Astrocyte (in vitro differentiated cells and primary cell): ENCODE measurements at regions not wholly inside any gene's neighbourhood (a gene's known extent, or its start where the extent isn't known, plus 50 kb on each side); places are given as distances from the start of the nearest gene placed in this dataset.
"Not testable (repeated sequence)": the region's sequence is repeated elsewhere in the genome, so short reads cannot be mapped to it uniquely, and the experiment has no call there.

Experiments
- DNase-seq: peaks from one replicate; pipeline ENCODE4 v3.0.0-alpha.2; 2010; ENCODE audit warnings: low read depth
- FAIRE-seq: peaks from 2 replicates; lab custom pipeline; 2011; peaks lifted over from hg19 to GRCh38; lab: Jason Lieb, UNC
- H2AFZ ChIP-seq: 2 replicates; pipeline ENCODE4 v1.6.0; 2012; ENCODE audit warnings: low read depth, low read length, inconsistent platforms
- H3K27ac ChIP-seq: 2 replicates; pipeline ENCODE4 v1.5.1; 2011; ENCODE audit warnings: low read depth, low read length, inconsistent platforms
- H3K27me3 ChIP-seq: 2 replicates; pipeline ENCODE4 v1.6.0; 2011; ENCODE audit warnings: low read length, inconsistent platforms; ENCODE audit not compliant: insufficient read depth
- H3K36me3 ChIP-seq: 2 replicates; pipeline ENCODE4 v1.5.1; 2011; ENCODE audit warnings: low read length, inconsistent platforms; ENCODE audit not compliant: insufficient read depth
- H3K4me1 ChIP-seq: 2 replicates; pipeline ENCODE4 v1.5.1; 2011; ENCODE audit warnings: low read length, inconsistent platforms; ENCODE audit not compliant: insufficient read depth
- H3K4me2 ChIP-seq: 2 replicates; pipeline ENCODE4 v1.6.0; 2012; ENCODE audit warnings: low read length, inconsistent platforms
- H3K4me3 ChIP-seq: 2 replicates; pipeline ENCODE4 v1.5.1; 2011; ENCODE audit warnings: low read depth, mild to moderate bottlenecking, low read length, inconsistent platforms; ENCODE audit not compliant: insufficient read depth
- H3K79me2 ChIP-seq: 2 replicates; pipeline ENCODE4 v1.6.0; 2012; ENCODE audit warnings: mild to moderate bottlenecking, low read length, inconsistent platforms; ENCODE audit not compliant: insufficient read depth
- H3K9ac ChIP-seq: 2 replicates; pipeline ENCODE4 v1.6.0; 2012; ENCODE audit warnings: mild to moderate bottlenecking, low read length, inconsistent platforms
- H3K9me3 ChIP-seq: 2 replicates; pipeline ENCODE4 v1.5.1; 2012; ENCODE audit warnings: low read depth, mild to moderate bottlenecking, low read length, inconsistent platforms; ENCODE audit not compliant: insufficient read depth
- H4K20me1 ChIP-seq: 2 replicates; pipeline ENCODE4 v1.6.0; 2012; ENCODE audit warnings: low read length, inconsistent platforms; ENCODE audit not compliant: insufficient read depth
- H3K27ac Mint-ChIP-seq: one replicate; pipeline ENCODE4 v1.8.0; 2021; ENCODE audit warnings: mild to moderate bottlenecking, mixed read lengths; ENCODE audit not compliant: unreplicated experiment
- H3K27me3 Mint-ChIP-seq: one replicate; pipeline ENCODE4 v1.8.0; 2021; ENCODE audit warnings: low read depth, mixed read lengths; ENCODE audit not compliant: unreplicated experiment
- H3K36me3 Mint-ChIP-seq: one replicate; pipeline ENCODE4 v1.8.0; 2021; ENCODE audit warnings: low read depth, mixed read lengths; ENCODE audit not compliant: unreplicated experiment
- H3K4me1 Mint-ChIP-seq: one replicate; pipeline ENCODE4 v1.8.0; 2021; ENCODE audit warnings: low read depth, mixed read lengths; ENCODE audit not compliant: unreplicated experiment
- H3K4me3 Mint-ChIP-seq: one replicate; pipeline ENCODE4 v1.8.0; 2021; ENCODE audit warnings: mild to moderate bottlenecking, moderate library complexity, mixed read lengths; ENCODE audit not compliant: unreplicated experiment
- H3K9me3 Mint-ChIP-seq: one replicate; pipeline ENCODE4 v1.8.0; 2021; ENCODE audit warnings: mild to moderate bottlenecking, mixed read lengths; ENCODE audit not compliant: unreplicated experiment
- EZH2 ChIP-seq: IDR thresholded peaks from 2 replicates; pipeline ENCODE4 v1.6.1; 2012; ENCODE audit warnings: mild to moderate bottlenecking, low read length, inconsistent platforms; ENCODE audit not compliant: insufficient read depth
- TF ChIP-seq, protein P1 (sequence below): IDR thresholded peaks from 2 replicates; pipeline ENCODE4 v1.5.1; 2011; ENCODE audit warnings: low read depth, mild to moderate bottlenecking, inconsistent platforms, low read length, moderate library complexity; ENCODE audit not compliant: insufficient read depth

DNA sequence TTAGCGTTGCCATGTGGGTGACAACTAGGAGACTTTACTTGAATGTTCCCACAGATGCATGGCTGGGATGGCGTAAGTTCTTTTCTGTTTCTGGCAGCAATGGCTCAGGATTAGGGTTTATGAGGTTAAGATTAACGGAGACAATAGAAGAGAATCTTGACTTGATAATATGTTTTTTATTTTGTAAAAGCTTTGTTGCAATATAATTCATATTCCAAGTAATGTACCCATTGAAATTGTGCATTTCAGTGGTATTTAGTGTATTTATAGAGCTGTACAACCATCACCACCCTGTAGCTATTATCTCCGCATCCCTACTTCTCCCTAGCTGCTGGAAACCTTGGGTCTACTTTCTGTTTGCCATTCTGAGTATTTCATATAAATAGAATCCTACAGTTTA lies 349.2 kb downstream of the UTRN start:
- DNase-seq (no peak), FAIRE-seq (no peak)
- Histone ChIP-seq H3K27me3 (no peaks in the 10 kb centered on the region), H3K4me2 (no peak overlapping the region), H3K79me2 (no peaks in the 10 kb centered on the region), H3K4me3 (no peak overlapping the region), H3K9ac (no peak overlapping the region), H3K4me1 (no peaks in the 10 kb centered on the region), H3K36me3 (no peaks in the 10 kb centered on the region), H3K9me3 (no peaks in the 10 kb centered on the region), H2AFZ (no peak overlapping the region), H4K20me1 (peaks cover 5% of the 10 kb centered on the region), H3K27ac (no peak overlapping the region)
- Mint-ChIP-seq H3K9me3 (no peaks in the 10 kb centered on the region), H3K4me3 (no peak overlapping the region), H3K36me3 (no peaks in the 10 kb centered on the region), H3K4me1 (no peaks in the 10 kb centered on the region), H3K27ac (no peak overlapping the region), H3K27me3 (no peaks in the 10 kb centered on the region)
- TF ChIP-seq, protein P1, sequence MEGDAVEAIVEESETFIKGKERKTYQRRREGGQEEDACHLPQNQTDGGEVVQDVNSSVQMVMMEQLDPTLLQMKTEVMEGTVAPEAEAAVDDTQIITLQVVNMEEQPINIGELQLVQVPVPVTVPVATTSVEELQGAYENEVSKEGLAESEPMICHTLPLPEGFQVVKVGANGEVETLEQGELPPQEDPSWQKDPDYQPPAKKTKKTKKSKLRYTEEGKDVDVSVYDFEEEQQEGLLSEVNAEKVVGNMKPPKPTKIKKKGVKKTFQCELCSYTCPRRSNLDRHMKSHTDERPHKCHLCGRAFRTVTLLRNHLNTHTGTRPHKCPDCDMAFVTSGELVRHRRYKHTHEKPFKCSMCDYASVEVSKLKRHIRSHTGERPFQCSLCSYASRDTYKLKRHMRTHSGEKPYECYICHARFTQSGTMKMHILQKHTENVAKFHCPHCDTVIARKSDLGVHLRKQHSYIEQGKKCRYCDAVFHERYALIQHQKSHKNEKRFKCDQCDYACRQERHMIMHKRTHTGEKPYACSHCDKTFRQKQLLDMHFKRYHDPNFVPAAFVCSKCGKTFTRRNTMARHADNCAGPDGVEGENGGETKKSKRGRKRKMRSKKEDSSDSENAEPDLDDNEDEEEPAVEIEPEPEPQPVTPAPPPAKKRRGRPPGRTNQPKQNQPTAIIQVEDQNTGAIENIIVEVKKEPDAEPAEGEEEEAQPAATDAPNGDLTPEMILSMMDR = no peak
- no peak for TF ChIP-seq EZH2

DNA sequence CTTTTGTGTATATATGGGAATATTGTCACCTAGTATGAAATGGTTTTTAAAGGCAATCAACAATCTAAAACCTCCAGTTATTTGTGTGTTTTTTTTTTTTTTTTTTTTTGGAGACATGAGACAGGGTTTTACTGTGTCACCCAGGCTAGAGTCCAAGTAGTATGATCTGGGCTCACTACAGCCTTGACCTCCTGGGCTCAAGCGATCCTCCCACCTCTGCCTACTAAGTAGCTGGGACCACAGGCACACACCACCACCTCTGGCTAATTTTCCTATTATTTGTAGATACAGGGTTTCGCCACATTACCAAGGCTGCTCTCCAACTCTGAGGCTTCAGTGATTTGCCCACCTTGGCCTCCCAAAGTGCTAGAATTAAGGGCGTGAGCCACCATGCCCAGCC lies 349.9 kb downstream of the UTRN start:
- no peaks in the 10 kb centered on the region for H3K79me2 ChIP-seq
- DNase-seq = no peak
- Mint-ChIP-seq H3K9me3 (no peaks in the 10 kb centered on the region), H3K36me3 (no peaks in the 10 kb centered on the region), H3K4me1 (peaks cover 3% of the 10 kb centered on the region), H3K27me3 (no peaks in the 10 kb centered on the region), H3K4me3 (no peak overlapping the region), H3K27ac (no peak overlapping the region)
- no peak overlapping the region for H3K4me3 ChIP-seq
- no peak overlapping the region for H3K4me2 ChIP-seq
- no peak for FAIRE-seq
- H2AFZ ChIP-seq = no peak overlapping the region
- no peaks in the 10 kb centered on the region for H3K36me3 ChIP-seq
- no peaks in the 10 kb centered on the region for H3K4me1 ChIP-seq
- H3K27ac ChIP-seq = no peak overlapping the region
- TF ChIP-seq, protein P1 = no peak
- TF ChIP-seq EZH2 = no peak
- peaks cover 5% of the 10 kb centered on the region for H4K20me1 ChIP-seq
- H3K27me3 ChIP-seq = no peaks in the 10 kb centered on the region
- no peaks in the 10 kb centered on the region for H3K9me3 ChIP-seq
- H3K9ac ChIP-seq = no peak overlapping the region

DNA sequence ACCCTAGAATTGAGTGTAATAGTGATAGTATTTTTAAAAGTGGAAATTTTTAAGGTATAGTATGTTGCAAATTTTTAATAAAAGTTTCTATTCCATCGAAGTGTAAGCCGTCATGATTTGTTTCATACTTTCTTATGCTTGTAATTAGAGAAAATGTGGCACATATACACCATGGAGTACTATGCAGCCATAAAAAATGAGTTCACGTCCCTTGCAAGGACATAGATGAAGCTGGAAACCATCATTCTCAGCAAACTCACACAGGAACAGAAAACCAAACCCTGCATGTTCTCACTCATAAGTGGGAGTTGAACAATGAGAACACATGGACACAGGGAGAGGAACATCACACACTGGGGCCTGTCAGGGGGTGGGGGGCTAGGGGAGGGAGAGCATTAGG lies 350.9 kb downstream of the UTRN start:
- not testable (repeated sequence) for DNase-seq, FAIRE-seq, H3K4me3 ChIP-seq, H3K27me3 Mint-ChIP-seq, H2AFZ ChIP-seq, H3K36me3 Mint-ChIP-seq, H3K27ac Mint-ChIP-seq, H3K27ac ChIP-seq, H3K27me3 ChIP-seq, H3K4me2 ChIP-seq, H3K79me2 ChIP-seq, H3K36me3 ChIP-seq, H3K9me3 ChIP-seq, H4K20me1 ChIP-seq, H3K4me1 ChIP-seq, H3K4me1 Mint-ChIP-seq, H3K9ac ChIP-seq, H3K9me3 Mint-ChIP-seq, H3K4me3 Mint-ChIP-seq
